KMS-11 (cell line): ENCODE measurements at regions not wholly inside any gene's neighbourhood (a gene's known extent, or its start where the extent isn't known, plus 50 kb on each side); places are given as distances from the start of the nearest gene placed in this dataset.

Experiments
- H2AFZ ChIP-seq: fragments of 200-600 bp; sonication (generic); 2 replicates; pipeline ENCODE4 v1.6.1; 2016; ENCODE audit warnings: antibody characterized with exemption, mixed run types, low read depth
- H3K27ac ChIP-seq: fragments of 200-600 bp; sonication (generic); 2 replicates; pipeline ENCODE4 v1.6.1; 2016; ENCODE audit warnings: mild to moderate bottlenecking, mixed run types
- H3K27me3 ChIP-seq: fragments of 200-600 bp; sonication (generic); 2 replicates; pipeline ENCODE4 v1.6.1; 2017; ENCODE audit warnings: mild to moderate bottlenecking, low read depth, mixed run types, moderate library complexity; ENCODE audit not compliant: insufficient read depth
- H3K36me3 ChIP-seq: fragments of 200-600 bp; sonication (generic); 2 replicates; pipeline ENCODE4 v1.6.1; 2017; ENCODE audit warnings: mild to moderate bottlenecking, mixed run types; ENCODE audit not compliant: insufficient read depth
- H3K4me1 ChIP-seq: fragments of 200-600 bp; sonication (generic); 2 replicates; pipeline ENCODE4 v1.6.1; 2016; ENCODE audit warnings: mild to moderate bottlenecking, low read depth, mixed run types; ENCODE audit not compliant: poor library complexity, severe bottlenecking
- H3K4me2 ChIP-seq: fragments of 200-600 bp; sonication (generic); 2 replicates; pipeline ENCODE4 v1.7.0; 2016; ENCODE audit warnings: mild to moderate bottlenecking, mixed run types
- H3K4me3 ChIP-seq: fragments of 200-600 bp; sonication (generic); IDR thresholded peaks from 2 replicates; pipeline ENCODE4 v1.6.1; 2017; ENCODE audit warnings: low read depth, low read length, mixed read lengths; ENCODE audit not compliant: insufficient read depth
- H3K79me2 ChIP-seq: fragments of 200-600 bp; sonication (generic); 2 replicates; pipeline ENCODE4 v1.6.1; 2016; ENCODE audit warnings: low read depth, mixed run types; ENCODE audit not compliant: insufficient read depth
- H3K9ac ChIP-seq: fragments of 200-600 bp; sonication (generic); 2 replicates; pipeline ENCODE4 v1.6.1; 2016; ENCODE audit warnings: mild to moderate bottlenecking, mixed run types
- H4K20me1 ChIP-seq: fragments of 200-600 bp; sonication (generic); 2 replicates; pipeline ENCODE4 v1.6.1; 2016; ENCODE audit warnings: mild to moderate bottlenecking, mixed run types; ENCODE audit not compliant: insufficient read depth
- CTCF ChIP-seq: fragments of 200-600 bp; sonication (generic); conservative IDR thresholded peaks from 2 replicates; pipeline ENCODE4 v1.6.1; 2017; ENCODE audit warnings: low read depth, mild to moderate bottlenecking, antibody characterized with exemption, low read length, moderate library complexity, mixed read lengths

GRCh38 chr2:12073217-12073852 lies 326.9 kb downstream of the LPIN1 start:
- Histone ChIP-seq H3K27ac (no peak overlapping the region), H3K4me3 (no peak overlapping the region), H3K27me3 (no peaks in the 10 kb centered on the region), H2AFZ (no peak overlapping the region), H3K4me2 (no peak overlapping the region), H3K9ac (no peak overlapping the region), H4K20me1 (no peaks in the 10 kb centered on the region), H3K4me1 (no peaks in the 10 kb centered on the region), H3K36me3 (no peaks in the 10 kb centered on the region), H3K79me2 (no peaks in the 10 kb centered on the region)
- TF ChIP-seq CTCF = no peak

- H3K9ac ChIP-seq = no peak overlapping the region
- no peak overlapping the region for H3K4me2 ChIP-seq
- TF ChIP-seq CTCF = no peak
- H3K4me1 ChIP-seq = no peaks in the 10 kb centered on the region
- H3K27ac ChIP-seq = no peak overlapping the region
- H3K4me3 ChIP-seq = no peak overlapping the region
- H3K27me3 ChIP-seq = no peaks in the 10 kb centered on the region
- no peaks in the 10 kb centered on the region for H3K36me3 ChIP-seq
- H3K79me2 ChIP-seq = no peaks in the 10 kb centered on the region
- H4K20me1 ChIP-seq = no peaks in the 10 kb centered on the region
- H2AFZ ChIP-seq = no peak overlapping the region
These were observed 327.9 kb downstream of the LPIN1 start for GRCh38 chr2:12074126-12074844.

- no peak for TF ChIP-seq CTCF
- Histone ChIP-seq H3K36me3 (no peaks in the 10 kb centered on the region), H3K9ac (no peak overlapping the region), H3K4me3 (no peak overlapping the region), H3K4me1 (no peaks in the 10 kb centered on the region), H2AFZ (no peak overlapping the region), H3K4me2 (no peak overlapping the region), H3K27ac (no peak overlapping the region), H4K20me1 (no peaks in the 10 kb centered on the region), H3K79me2 (no peaks in the 10 kb centered on the region), H3K27me3 (no peaks in the 10 kb centered on the region)
These were observed 328.4 kb downstream of the LPIN1 start for GRCh38 chr2:12074845-12075217.

GRCh38 chr2:12075603-12076002 lies 329.2 kb downstream of the LPIN1 start:
- H3K79me2 ChIP-seq = no peaks in the 10 kb centered on the region
- no peak overlapping the region for H3K9ac ChIP-seq
- H3K4me2 ChIP-seq = no peak overlapping the region
- no peak for TF ChIP-seq CTCF
- no peak overlapping the region for H3K27ac ChIP-seq
- no peak overlapping the region for H2AFZ ChIP-seq
- H3K27me3 ChIP-seq = no peaks in the 10 kb centered on the region
- no peak overlapping the region for H3K4me3 ChIP-seq
- no peaks in the 10 kb centered on the region for H4K20me1 ChIP-seq
- H3K36me3 ChIP-seq = no peaks in the 10 kb centered on the region
- H3K4me1 ChIP-seq = no peaks in the 10 kb centered on the region
